KMS-11 (cell line): ENCODE measurements at regions not wholly inside any gene's neighbourhood (a gene's known extent, or its start where the extent isn't known, plus 50 kb on each side); places are given as distances from the start of the nearest gene placed in this dataset.
A peak's percentile ranks its signal among the peaks of the same experiment; 100 is the strongest.

Experiments used
- H2AFZ ChIP-seq: fragments of 200-600 bp; sonication (generic); 2 replicates; pipeline ENCODE4 v1.6.1; 2016; ENCODE audit warnings: antibody characterized with exemption, mixed run types, low read depth
- H3K27ac ChIP-seq: fragments of 200-600 bp; sonication (generic); 2 replicates; pipeline ENCODE4 v1.6.1; 2016; ENCODE audit warnings: mild to moderate bottlenecking, mixed run types
- H3K27me3 ChIP-seq: fragments of 200-600 bp; sonication (generic); 2 replicates; pipeline ENCODE4 v1.6.1; 2017; ENCODE audit warnings: mild to moderate bottlenecking, low read depth, mixed run types, moderate library complexity; ENCODE audit not compliant: insufficient read depth
- H3K36me3 ChIP-seq: fragments of 200-600 bp; sonication (generic); 2 replicates; pipeline ENCODE4 v1.6.1; 2017; ENCODE audit warnings: mild to moderate bottlenecking, mixed run types; ENCODE audit not compliant: insufficient read depth
- H3K4me1 ChIP-seq: fragments of 200-600 bp; sonication (generic); 2 replicates; pipeline ENCODE4 v1.6.1; 2016; ENCODE audit warnings: mild to moderate bottlenecking, low read depth, mixed run types; ENCODE audit not compliant: poor library complexity, severe bottlenecking
- H3K4me2 ChIP-seq: fragments of 200-600 bp; sonication (generic); 2 replicates; pipeline ENCODE4 v1.7.0; 2016; ENCODE audit warnings: mild to moderate bottlenecking, mixed run types
- H3K4me3 ChIP-seq: fragments of 200-600 bp; sonication (generic); IDR thresholded peaks from 2 replicates; pipeline ENCODE4 v1.6.1; 2017; ENCODE audit warnings: low read depth, low read length, mixed read lengths; ENCODE audit not compliant: insufficient read depth
- H3K79me2 ChIP-seq: fragments of 200-600 bp; sonication (generic); 2 replicates; pipeline ENCODE4 v1.6.1; 2016; ENCODE audit warnings: low read depth, mixed run types; ENCODE audit not compliant: insufficient read depth
- H3K9ac ChIP-seq: fragments of 200-600 bp; sonication (generic); 2 replicates; pipeline ENCODE4 v1.6.1; 2016; ENCODE audit warnings: mild to moderate bottlenecking, mixed run types
- H4K20me1 ChIP-seq: fragments of 200-600 bp; sonication (generic); 2 replicates; pipeline ENCODE4 v1.6.1; 2016; ENCODE audit warnings: mild to moderate bottlenecking, mixed run types; ENCODE audit not compliant: insufficient read depth
- CTCF ChIP-seq: fragments of 200-600 bp; sonication (generic); conservative IDR thresholded peaks from 2 replicates; pipeline ENCODE4 v1.6.1; 2017; ENCODE audit warnings: low read depth, mild to moderate bottlenecking, antibody characterized with exemption, low read length, moderate library complexity, mixed read lengths

- TF ChIP-seq CTCF = no peak
- Histone ChIP-seq H3K27ac (no peak overlapping the region), H3K36me3 (no peaks in the 10 kb centered on the region), H3K27me3 (no peaks in the 10 kb centered on the region), H3K4me1 (no peaks in the 10 kb centered on the region), H3K9ac (no peak overlapping the region), H2AFZ (no peak overlapping the region), H3K4me3 (no peak overlapping the region), H3K4me2 (no peak overlapping the region), H4K20me1 (no peaks in the 10 kb centered on the region), H3K79me2 (no peaks in the 10 kb centered on the region)
These were observed 205.3 kb upstream of the JADE1 start for GRCh38 chr4:128604204-128604603.

GRCh38 chr4:128603081-128603480, 206.4 kb upstream of the JADE1 start:
- H3K27ac ChIP-seq = no peak overlapping the region
- no peaks in the 10 kb centered on the region for H3K79me2 ChIP-seq
- H3K36me3 ChIP-seq = no peaks in the 10 kb centered on the region
- H2AFZ ChIP-seq = no peak overlapping the region
- no peak overlapping the region for H3K9ac ChIP-seq
- no peaks in the 10 kb centered on the region for H3K27me3 ChIP-seq
- TF ChIP-seq CTCF = no peak
- no peaks in the 10 kb centered on the region for H3K4me1 ChIP-seq
- H3K4me3 ChIP-seq = no peak overlapping the region
- H4K20me1 ChIP-seq = no peaks in the 10 kb centered on the region
- no peak overlapping the region for H3K4me2 ChIP-seq

GRCh38 chr4:128601991-128602695, 207.4 kb upstream of the JADE1 start:
- TF ChIP-seq CTCF = no peak
- Histone ChIP-seq H3K4me3 (no peak overlapping the region), H3K79me2 (no peaks in the 10 kb centered on the region), H3K9ac (no peak overlapping the region), H3K36me3 (no peaks in the 10 kb centered on the region), H3K27ac (no peak overlapping the region), H3K27me3 (no peaks in the 10 kb centered on the region), H2AFZ (0 out of 2 replicates have a peak overlapping the region, but pooled peaks have one; percentile 1), H3K4me1 (no peaks in the 10 kb centered on the region), H3K4me2 (no peak overlapping the region), H4K20me1 (no peaks in the 10 kb centered on the region)

- Histone ChIP-seq H3K27me3 (no peaks in the 10 kb centered on the region), H4K20me1 (no peaks in the 10 kb centered on the region), H3K4me2 (no peak overlapping the region), H2AFZ (0 out of 2 replicates have a peak overlapping the region, but pooled peaks have one; percentile 1), H3K79me2 (no peaks in the 10 kb centered on the region), H3K4me1 (no peaks in the 10 kb centered on the region), H3K36me3 (no peaks in the 10 kb centered on the region), H3K9ac (no peak overlapping the region), H3K4me3 (no peak overlapping the region), H3K27ac (no peak overlapping the region)
- TF ChIP-seq CTCF = no peak
These were observed 208.3 kb upstream of the JADE1 start for GRCh38 chr4:128600996-128601871.
